HUES6 (cell line): ENCODE measurements at regions not wholly inside any gene's neighbourhood (a gene's known extent, or its start where the extent isn't known, plus 50 kb on each side); places are given as distances from the start of the nearest gene placed in this dataset.

Experiments used
- H3K27ac ChIP-seq: 2 replicates; pipeline ENCODE4 v1.7.0; 2013; ENCODE audit warnings: low read depth, mild to moderate bottlenecking, low read length, inconsistent platforms
- H3K27me3 ChIP-seq: 2 replicates; pipeline ENCODE4 v1.6.1; 2013; ENCODE audit warnings: low read length; ENCODE audit not compliant: control insufficient read depth, insufficient read depth
- H3K36me3 ChIP-seq: 2 replicates; pipeline ENCODE4 v1.6.1; 2013; ENCODE audit warnings: low read length; ENCODE audit not compliant: control insufficient read depth, insufficient read depth
- H3K4me1 ChIP-seq: 2 replicates; pipeline ENCODE4 v1.6.1; 2013; ENCODE audit warnings: low read length; ENCODE audit not compliant: control insufficient read depth, insufficient read depth
- H3K4me3 ChIP-seq: 2 replicates; pipeline ENCODE4 v1.5.1; 2013; ENCODE audit warnings: low read depth, low read length
- H3K9ac ChIP-seq: one replicate; pipeline ENCODE4 v1.6.1; 2013; ENCODE audit warnings: mild to moderate bottlenecking, low read length
- H3K9me3 ChIP-seq: 2 replicates; pipeline ENCODE4 v1.6.1; 2013; ENCODE audit warnings: low read depth, low read length; ENCODE audit not compliant: control insufficient read depth, insufficient read depth

- Histone ChIP-seq H3K4me1 (no peaks in the 10 kb centered on the region; the same call in 1 of the 2 replicates), H3K36me3 (no peaks in the 10 kb centered on the region), H3K4me3 (no peak overlapping the region), H3K9me3 (no peaks in the 10 kb centered on the region), H3K27me3 (no peaks in the 10 kb centered on the region), H3K27ac (no peak overlapping the region), H3K9ac (no peak overlapping the region)
These were observed 584.3 kb downstream of the BRD1 start for GRCh38 chr22:49243335-49243734.

- no peaks in the 10 kb centered on the region for H3K27me3 ChIP-seq
- no peaks in the 10 kb centered on the region for H3K9me3 ChIP-seq
- H3K4me3 ChIP-seq = no peak overlapping the region
- no peak overlapping the region for H3K9ac ChIP-seq
- H3K27ac ChIP-seq = no peak overlapping the region
- H3K36me3 ChIP-seq = no peaks in the 10 kb centered on the region
- H3K4me1 ChIP-seq = no peaks in the 10 kb centered on the region; the same call in 1 of the 2 replicates
These were observed 585.2 kb downstream of the BRD1 start for GRCh38 chr22:49242480-49242879.

- Histone ChIP-seq H3K9ac (no peak overlapping the region), H3K9me3 (no peaks in the 10 kb centered on the region)
These were observed 586.4 kb downstream of the BRD1 start for GRCh38 chr22:49241174-49241851.

GRCh38 chr22:49240472-49240871, 587.2 kb downstream of the BRD1 start:
- H3K27ac ChIP-seq = no peak overlapping the region
- no peak overlapping the region for H3K4me3 ChIP-seq
- H3K9ac ChIP-seq = no peak overlapping the region
- no peaks in the 10 kb centered on the region for H3K27me3 ChIP-seq
- no peaks in the 10 kb centered on the region; the same call in 1 of the 2 replicates for H3K4me1 ChIP-seq
- H3K36me3 ChIP-seq = no peaks in the 10 kb centered on the region
- no peaks in the 10 kb centered on the region for H3K9me3 ChIP-seq

More at GRCh38 chr22:49241174-49241851, 586.4 kb downstream of the BRD1 start:
- Histone ChIP-seq H3K27me3 (no peaks in the 10 kb centered on the region), H3K27ac (no peak overlapping the region), H3K36me3 (no peaks in the 10 kb centered on the region), H3K4me1 (no peaks in the 10 kb centered on the region; the same call in 1 of the 2 replicates), H3K4me3 (no peak overlapping the region)

GRCh38 chr22:49240016-49240380, 587.7 kb downstream of the BRD1 start:
- H3K27me3 ChIP-seq = no peaks in the 10 kb centered on the region
- no peak overlapping the region for H3K4me3 ChIP-seq
- H3K36me3 ChIP-seq = no peaks in the 10 kb centered on the region
- no peak overlapping the region for H3K27ac ChIP-seq
- H3K4me1 ChIP-seq = no peaks in the 10 kb centered on the region; the same call in 1 of the 2 replicates
- H3K9ac ChIP-seq = no peak overlapping the region
- H3K9me3 ChIP-seq = no peaks in the 10 kb centered on the region

GRCh38 chr22:49239264-49240015, 588.2 kb downstream of the BRD1 start:
- Histone ChIP-seq H3K27me3 (no peaks in the 10 kb centered on the region), H3K36me3 (no peaks in the 10 kb centered on the region), H3K27ac (no peak overlapping the region)

GRCh38 chr22:49238181-49239141, 589.2 kb downstream of the BRD1 start:
- Histone ChIP-seq H3K4me3 (no peak overlapping the region), H3K9me3 (no peaks in the 10 kb centered on the region), H3K27ac (no peak overlapping the region), H3K9ac (no peak overlapping the region), H3K36me3 (no peaks in the 10 kb centered on the region), H3K4me1 (no peaks in the 10 kb centered on the region; the same call in 1 of the 2 replicates), H3K27me3 (no peaks in the 10 kb centered on the region)

More at GRCh38 chr22:49239264-49240015, 588.2 kb downstream of the BRD1 start:
- Histone ChIP-seq H3K4me3 (no peak overlapping the region), H3K9ac (no peak overlapping the region), H3K9me3 (no peaks in the 10 kb centered on the region), H3K4me1 (no peaks in the 10 kb centered on the region; the same call in 1 of the 2 replicates)

- H3K4me1 ChIP-seq = no peaks in the 10 kb centered on the region; the same call in 1 of the 2 replicates
These were observed 590.0 kb downstream of the BRD1 start for GRCh38 chr22:49237703-49238102.

GRCh38 chr22:49237279-49237678, 590.4 kb downstream of the BRD1 start:
- H3K4me3 ChIP-seq = no peak overlapping the region
- no peaks in the 10 kb centered on the region for H3K27me3 ChIP-seq
- no peak overlapping the region for H3K9ac ChIP-seq
- H3K27ac ChIP-seq = no peak overlapping the region
- no peaks in the 10 kb centered on the region; the same call in 1 of the 2 replicates for H3K4me1 ChIP-seq
- no peaks in the 10 kb centered on the region for H3K9me3 ChIP-seq
- H3K36me3 ChIP-seq = no peaks in the 10 kb centered on the region

More at GRCh38 chr22:49237703-49238102, 590.0 kb downstream of the BRD1 start:
- no peak overlapping the region for H3K4me3 ChIP-seq
- no peak overlapping the region for H3K9ac ChIP-seq
- H3K36me3 ChIP-seq = no peaks in the 10 kb centered on the region
- no peaks in the 10 kb centered on the region for H3K27me3 ChIP-seq
- H3K9me3 ChIP-seq = no peaks in the 10 kb centered on the region
- H3K27ac ChIP-seq = no peak overlapping the region

- Histone ChIP-seq H3K27ac (no peak overlapping the region), H3K4me3 (no peak overlapping the region), H3K36me3 (no peaks in the 10 kb centered on the region), H3K4me1 (no peaks in the 10 kb centered on the region; the same call in 1 of the 2 replicates), H3K9ac (no peak overlapping the region), H3K9me3 (no peaks in the 10 kb centered on the region), H3K27me3 (no peaks in the 10 kb centered on the region)
These were observed 591.1 kb downstream of the BRD1 start for GRCh38 chr22:49236541-49237075.
